ENCODE measurements at regions not wholly inside any gene's neighbourhood (a gene's known extent, or its start where the extent isn't known, plus 50 kb on each side); places are given as distances from the start of the nearest gene placed in this dataset.
A peak's percentile ranks its signal among the peaks of the same experiment; 100 is the strongest.

- DNase-seq (ENCODE audit: low spot score) = no peak
Measured at GRCh38 chr17:77854759-77855745, 103.5 kb upstream of the TNRC6C start.

GRCh38 chr17:77856551-77857305 is 101.8 kb upstream of the TNRC6C start:
- DNase-seq (ENCODE audit: low spot score) = no peak

- no peak for DNase-seq (ENCODE audit: low spot score)
Measured at GRCh38 chr17:77857306-77857555, 101.3 kb upstream of the TNRC6C start.

GRCh38 chr17:77857613-77858012 is 100.9 kb upstream of the TNRC6C start:
- no peak for DNase-seq (ENCODE audit: low spot score)

GRCh38 chr17:77858291-77859034 is 100.0 kb upstream of the TNRC6C start:
- no peak for DNase-seq (ENCODE audit: low spot score)

- no peak for DNase-seq (ENCODE audit: low spot score)
Measured at GRCh38 chr17:77859035-77859810, 99.3 kb upstream of the TNRC6C start.

GRCh38 chr17:77861133-77861695 is 97.3 kb upstream of the TNRC6C start:
- no peak for DNase-seq (ENCODE audit: low spot score)

GRCh38 chr17:77861981-77862645 is 96.4 kb upstream of the TNRC6C start:
- DNase-seq (ENCODE audit: low spot score) = no peak

GRCh38 chr17:77862890-77863813 is 95.4 kb upstream of the TNRC6C start:
- DNase-seq (ENCODE audit: low spot score) = no peak

- DNase-seq (ENCODE audit: low spot score) = peak; percentile 42
Measured at GRCh38 chr17:77863814-77864161, 94.7 kb upstream of the TNRC6C start.

GRCh38 chr17:77864234-77865111 is 94.0 kb upstream of the TNRC6C start:
- no peak for DNase-seq (ENCODE audit: low spot score)

GRCh38 chr17:77865112-77865611 is 93.3 kb upstream of the TNRC6C start:
- DNase-seq (ENCODE audit: low spot score) = no peak

GRCh38 chr17:77865716-77866115 is 92.8 kb upstream of the TNRC6C start:
- no peak for DNase-seq (ENCODE audit: low spot score)

GRCh38 chr17:77867308-77867781 is 91.2 kb upstream of the TNRC6C start:
- DNase-seq (ENCODE audit: low spot score) = no peak

GRCh38 chr17:77867976-77868713 is 90.4 kb upstream of the TNRC6C start:
- no peak for DNase-seq (ENCODE audit: low spot score)

GRCh38 chr17:77869041-77869599 is 89.4 kb upstream of the TNRC6C start:
- DNase-seq (ENCODE audit: low spot score) = no peak

GRCh38 chr17:77869665-77870132 is 88.8 kb upstream of the TNRC6C start:
- DNase-seq (ENCODE audit: low spot score) = no peak

Data from HuH-7 (cell line).